ENCODE measurements at regions not wholly inside any gene's neighbourhood (a gene's known extent, or its start where the extent isn't known, plus 50 kb on each side); places are given as distances from the start of the nearest gene placed in this dataset.

DNA sequence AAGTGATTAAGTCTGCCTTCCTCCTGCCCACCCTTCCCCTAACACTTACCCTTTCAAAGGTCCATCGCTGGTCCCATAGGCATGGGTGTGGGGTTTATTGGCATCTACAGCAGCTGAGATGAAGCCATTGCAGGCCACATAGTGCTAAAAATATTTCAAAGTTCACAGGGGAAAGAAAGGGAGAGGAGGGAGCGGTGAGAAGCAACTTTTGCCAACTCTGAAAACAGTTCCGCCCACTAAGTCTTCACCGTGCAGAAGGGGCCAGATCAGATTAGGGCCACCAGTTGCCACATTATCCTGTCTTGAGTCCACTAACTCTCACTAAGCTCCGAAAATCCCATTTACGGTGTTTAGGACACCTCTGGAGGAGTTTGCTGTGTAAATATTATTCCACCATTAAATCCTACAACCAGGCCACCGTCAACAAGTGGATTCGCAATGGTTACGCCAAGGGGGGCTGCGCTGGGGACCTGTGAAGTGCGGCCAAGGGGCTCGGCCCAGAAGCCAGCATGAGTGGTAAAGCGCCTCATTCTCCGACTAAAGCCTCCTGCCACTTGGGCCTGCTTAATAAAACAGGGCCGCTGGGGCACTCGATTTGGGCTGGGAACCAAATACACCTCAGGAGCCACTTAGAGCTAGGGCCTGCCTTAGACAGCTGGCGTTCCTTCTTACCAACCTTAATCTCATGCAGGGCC, 534.9 kb downstream of the MIAT start:
- DNase-seq: no peak
- Histone ChIP-seq H3K9me3 (peaks cover 8% of the 10 kb centered on the region), H3K36me3 (no peaks in the 10 kb centered on the region), H3K4me3 (no peak overlapping the region), H3K27me3 (no peaks in the 10 kb centered on the region)

DNA sequence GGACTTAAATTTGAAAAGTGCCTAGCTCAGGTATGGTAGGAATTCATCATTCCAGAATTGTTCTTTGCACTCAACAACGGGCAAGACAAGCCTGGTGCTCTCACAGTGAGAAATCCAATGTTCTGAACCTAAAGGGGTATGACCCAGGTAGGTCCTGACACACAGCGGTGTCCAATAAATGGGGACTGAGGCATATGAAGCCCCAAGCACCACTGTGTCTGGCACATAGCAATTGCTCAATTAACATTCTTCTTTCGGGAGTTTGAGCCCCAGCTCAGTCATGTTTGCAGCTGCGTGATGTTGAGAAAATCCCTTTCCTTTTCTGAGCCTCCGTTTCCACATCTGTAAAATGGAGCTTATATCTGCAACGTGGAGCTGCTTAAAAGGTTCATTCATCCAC, 535.8 kb downstream of the MIAT start:
- no peak for DNase-seq
- Histone ChIP-seq H3K4me3 (no peak overlapping the region), H3K27me3 (no peaks in the 10 kb centered on the region), H3K9me3 (peaks cover 12% of the 10 kb centered on the region), H3K36me3 (no peaks in the 10 kb centered on the region)

DNA sequence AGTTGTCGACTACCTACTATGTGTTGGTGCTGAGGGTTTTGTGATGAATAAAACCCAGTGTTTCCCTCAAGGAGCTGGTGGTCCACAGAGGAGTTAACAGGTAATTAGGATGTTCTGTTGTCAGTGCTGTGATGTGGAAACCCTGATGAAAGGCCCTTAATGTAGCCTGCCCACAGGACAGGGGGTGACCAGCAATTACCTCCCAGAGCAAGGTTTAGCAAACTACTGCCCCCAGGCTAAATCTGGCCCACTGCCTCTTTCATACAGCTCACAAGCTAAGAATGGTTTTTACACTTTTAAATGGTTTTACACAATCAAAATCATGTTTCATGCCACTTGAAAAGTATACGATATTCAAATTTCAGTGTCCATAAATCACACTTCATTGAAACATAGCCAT, 536.2 kb downstream of the MIAT start:
- H3K4me3 ChIP-seq: no peak overlapping the region
- peaks cover 14% of the 10 kb centered on the region for H3K9me3 ChIP-seq
- H3K36me3 ChIP-seq: no peaks in the 10 kb centered on the region
- DNase-seq: no peak
- no peaks in the 10 kb centered on the region for H3K27me3 ChIP-seq

DNA sequence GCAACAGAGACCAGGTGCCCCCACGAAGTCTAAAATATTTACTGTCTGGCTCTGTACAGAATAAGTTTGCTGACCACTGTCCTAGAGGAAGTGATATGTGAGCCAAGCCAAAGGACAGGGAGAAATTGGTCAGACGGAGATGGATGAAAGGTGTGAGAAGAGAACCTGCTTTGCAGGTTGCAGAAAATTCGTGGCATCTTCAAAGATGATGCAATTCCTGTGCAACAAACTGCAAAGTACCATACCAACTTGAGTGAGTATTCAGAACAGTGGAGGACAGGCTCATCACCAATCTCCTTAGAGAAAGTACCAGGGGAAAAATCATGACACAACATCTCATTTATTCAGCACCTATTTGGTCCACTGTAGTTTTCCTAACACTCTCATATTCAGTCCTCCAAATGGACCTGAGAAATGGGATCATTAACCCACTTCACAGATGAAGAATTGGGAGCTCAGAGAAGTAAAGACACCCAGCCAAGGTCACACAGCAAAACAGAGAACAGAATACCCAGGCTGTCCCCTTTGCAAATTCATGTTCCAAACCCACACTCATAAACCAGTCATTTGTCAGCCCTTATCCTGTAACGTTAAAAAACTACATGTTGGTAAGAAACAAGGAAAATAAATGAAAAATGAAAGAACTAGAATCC, 536.8 kb downstream of the MIAT start:
- Histone ChIP-seq H3K4me3 (no peak overlapping the region), H3K9me3 (peaks cover 14% of the 10 kb centered on the region), H3K36me3 (no peaks in the 10 kb centered on the region), H3K27me3 (no peaks in the 10 kb centered on the region)
- DNase-seq: no peak

DNA sequence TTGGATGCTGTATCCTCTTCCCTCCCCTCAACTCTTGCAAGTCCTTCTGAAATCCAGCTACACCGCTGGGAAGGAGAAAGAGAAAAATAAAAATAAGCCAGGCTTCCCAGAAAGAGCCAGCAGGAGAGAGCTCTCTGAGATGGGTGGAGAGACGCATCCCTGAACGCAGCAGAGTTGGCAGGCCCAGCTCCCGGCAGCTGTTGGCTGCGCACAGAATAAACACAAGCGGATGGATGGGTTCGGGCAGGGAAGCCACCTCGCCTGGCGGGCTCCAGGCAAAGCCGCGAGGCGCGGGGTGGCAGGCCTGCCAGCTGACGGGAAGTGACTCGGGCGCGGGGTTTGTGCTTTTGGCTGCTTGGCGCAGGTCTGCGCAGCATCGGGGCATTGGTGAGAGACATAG, 537.7 kb downstream of the MIAT start:
- no peak overlapping the region for H3K4me3 ChIP-seq
- peaks cover 14% of the 10 kb centered on the region for H3K9me3 ChIP-seq
- H3K27me3 ChIP-seq: no peaks in the 10 kb centered on the region
- H3K36me3 ChIP-seq: no peaks in the 10 kb centered on the region
- peak; percentile 90 for DNase-seq

DNA sequence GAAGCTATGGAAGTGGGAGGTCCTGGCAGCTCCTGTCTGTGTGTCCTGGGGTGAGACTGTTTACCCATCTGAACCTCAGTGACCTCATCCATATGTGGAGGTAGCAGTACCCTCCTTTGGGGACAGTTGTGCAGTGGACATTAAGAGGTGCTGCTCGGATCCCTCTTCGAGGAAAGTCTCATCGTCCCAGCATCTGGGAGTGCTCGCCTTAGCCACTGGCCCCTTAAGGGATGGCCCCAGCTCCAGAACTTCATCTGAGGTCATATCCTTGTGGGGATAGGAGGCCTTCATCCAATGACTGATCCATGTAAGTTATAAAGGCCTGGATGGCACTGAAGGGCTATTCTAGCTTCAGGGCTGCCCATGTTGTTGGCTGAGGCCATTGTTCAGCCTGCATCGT, 538.1 kb downstream of the MIAT start:
- Histone ChIP-seq H3K4me3 (no peak overlapping the region), H3K27me3 (no peaks in the 10 kb centered on the region), H3K9me3 (peaks cover 14% of the 10 kb centered on the region), H3K36me3 (no peaks in the 10 kb centered on the region)
- DNase-seq: no peak

DNA sequence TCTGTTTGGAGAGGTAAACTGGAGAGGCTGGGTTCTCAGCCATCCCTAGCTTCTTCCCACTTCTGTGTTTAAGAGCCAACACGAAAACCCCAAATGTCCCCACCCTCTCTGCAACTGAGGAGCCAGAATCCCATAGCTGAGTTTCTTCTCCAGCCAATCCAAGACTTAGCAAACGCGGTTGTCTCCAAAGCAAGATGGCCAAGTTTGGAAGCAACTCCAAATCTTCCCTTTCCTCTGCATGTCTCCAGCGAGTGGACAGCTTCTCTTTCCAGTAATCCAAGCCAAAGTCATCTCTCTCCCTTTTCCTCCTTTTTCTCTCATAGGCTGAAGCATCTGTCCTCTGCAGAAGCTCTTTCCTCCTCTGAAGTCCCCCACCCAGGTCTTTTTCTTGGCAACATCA, 539.2 kb downstream of the MIAT start:
- Histone ChIP-seq H3K9me3 (peaks cover 7% of the 10 kb centered on the region), H3K27me3 (no peaks in the 10 kb centered on the region), H3K4me3 (no peak overlapping the region), H3K36me3 (no peaks in the 10 kb centered on the region)
- DNase-seq: no peak

DNA sequence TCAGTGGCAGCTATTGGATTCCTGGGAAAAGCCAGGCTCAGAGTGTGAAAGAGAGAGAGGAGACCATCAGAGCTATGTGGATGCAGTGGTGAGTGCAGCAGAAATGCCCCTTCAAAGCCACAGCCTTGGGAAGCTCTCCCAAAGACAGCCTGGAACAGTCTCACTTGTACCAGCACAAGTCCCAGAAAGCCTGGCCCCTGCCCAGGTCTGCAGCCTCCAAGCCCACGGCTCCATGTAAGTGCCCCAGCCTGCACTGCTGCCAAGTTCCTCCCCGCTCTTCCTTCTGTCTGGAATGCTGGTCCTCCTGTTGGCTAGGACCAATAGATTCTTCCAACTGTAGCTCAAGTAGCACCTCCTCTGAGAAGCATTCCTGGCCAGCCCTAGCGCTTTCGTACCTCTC, 539.7 kb downstream of the MIAT start:
- Histone ChIP-seq H3K9me3 (peaks cover 6% of the 10 kb centered on the region), H3K36me3 (no peaks in the 10 kb centered on the region), H3K27me3 (no peaks in the 10 kb centered on the region), H3K4me3 (no peak overlapping the region)
- DNase-seq: peak; percentile 26

DNA sequence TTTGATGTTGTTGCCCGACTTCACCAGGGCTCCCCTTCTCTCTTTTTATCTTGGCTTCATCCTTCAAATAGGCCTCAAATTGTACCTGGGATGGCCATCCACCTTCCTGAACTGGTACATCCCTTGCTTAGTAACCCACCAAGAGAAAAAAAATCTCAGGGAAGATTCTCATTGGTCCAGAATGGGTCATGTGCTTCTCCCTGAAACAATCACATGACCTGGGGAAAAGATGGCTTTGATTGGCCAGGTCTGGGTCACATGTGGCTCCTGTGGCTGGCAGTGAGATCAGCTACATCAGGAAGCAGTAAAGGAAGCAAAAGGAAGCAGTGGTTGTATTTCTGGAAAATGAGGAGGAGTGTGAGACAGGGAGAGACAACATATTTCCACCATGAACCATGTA, 540.2 kb downstream of the MIAT start:
- no peak for DNase-seq
- H3K27me3 ChIP-seq: no peaks in the 10 kb centered on the region
- peaks cover 6% of the 10 kb centered on the region for H3K9me3 ChIP-seq

DNA sequence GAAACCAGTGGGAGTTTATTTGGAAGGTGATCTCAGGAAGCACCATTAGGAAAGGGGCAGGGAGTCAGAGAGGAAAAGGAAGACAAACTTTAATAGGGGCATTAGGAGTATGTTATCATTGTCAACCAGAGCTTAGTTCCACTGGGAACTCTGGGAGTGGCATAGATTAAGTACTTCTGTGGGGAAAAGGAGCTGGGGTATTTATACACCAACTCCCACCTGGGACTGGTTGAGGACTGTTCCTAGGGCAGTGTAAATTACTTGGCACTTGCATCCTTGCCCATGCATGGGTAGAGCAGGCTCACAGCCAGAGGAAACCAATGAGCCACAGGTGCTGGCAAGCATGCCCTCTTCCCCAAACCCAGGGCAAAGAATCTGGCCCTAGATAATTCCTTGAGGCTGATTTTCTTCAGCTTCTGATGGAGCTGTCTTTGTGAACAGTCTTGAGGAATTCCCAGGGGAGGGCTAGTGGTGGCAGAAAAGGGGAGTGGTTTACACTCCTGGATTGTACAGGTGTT, 541.2 kb downstream of the MIAT start:
- peak; percentile 37 for DNase-seq
- peaks cover 6% of the 10 kb centered on the region for H3K9me3 ChIP-seq
- no peak overlapping the region for H3K4me3 ChIP-seq
- no peaks in the 10 kb centered on the region for H3K36me3 ChIP-seq
- H3K27me3 ChIP-seq: no peaks in the 10 kb centered on the region

More for the DNA sequence above, 540.2 kb downstream of the MIAT start:
- H3K4me3 ChIP-seq: no peak overlapping the region
- no peaks in the 10 kb centered on the region for H3K36me3 ChIP-seq

DNA sequence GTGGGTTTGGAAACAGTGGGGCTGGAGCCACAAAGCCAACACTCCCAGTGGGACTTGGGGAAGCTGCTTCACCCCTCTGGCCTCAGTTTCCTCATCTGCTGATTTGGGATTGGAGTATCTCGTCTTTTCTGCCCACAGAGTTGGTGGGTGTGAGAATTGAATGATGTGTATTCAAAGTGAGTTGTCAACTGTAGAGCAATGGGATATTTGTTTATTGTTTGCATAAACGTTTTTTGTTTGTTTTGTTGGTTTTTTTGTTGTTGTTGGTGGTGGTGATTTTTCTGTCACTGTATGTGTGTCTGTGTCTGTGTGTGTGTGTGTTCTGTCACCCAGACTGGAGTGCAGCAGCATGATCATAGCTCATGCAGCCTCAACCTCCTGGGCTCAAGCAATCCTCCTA, 542.0 kb downstream of the MIAT start:
- Histone ChIP-seq H3K36me3 (no peaks in the 10 kb centered on the region), H3K27me3 (no peaks in the 10 kb centered on the region), H3K9me3 (peaks cover 6% of the 10 kb centered on the region), H3K4me3 (no peak overlapping the region)
- no peak for DNase-seq

DNA sequence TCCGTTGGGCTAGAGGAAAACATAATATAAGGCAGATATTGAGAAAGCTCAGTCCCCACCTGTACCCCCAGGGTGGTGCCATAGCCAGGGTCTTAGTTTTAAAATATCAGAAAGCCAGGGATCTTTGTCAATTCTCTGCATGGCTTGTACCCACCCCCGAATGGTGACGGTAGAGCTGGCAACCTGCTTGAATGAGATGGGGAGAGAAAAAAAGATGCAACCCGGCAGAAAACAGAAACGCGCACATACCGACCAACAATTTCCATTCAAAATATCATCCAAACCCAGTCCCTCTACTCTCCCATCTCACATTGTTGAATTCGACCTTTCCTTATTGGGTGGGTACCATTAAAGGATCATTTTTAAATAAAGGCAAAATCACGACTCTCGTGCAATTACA, 543.9 kb downstream of the MIAT start:
- H3K36me3 ChIP-seq: no peaks in the 10 kb centered on the region
- no peak overlapping the region for H3K4me3 ChIP-seq
- H3K27me3 ChIP-seq: no peaks in the 10 kb centered on the region
- DNase-seq: no peak
- H3K9me3 ChIP-seq: peaks cover 6% of the 10 kb centered on the region

DNA sequence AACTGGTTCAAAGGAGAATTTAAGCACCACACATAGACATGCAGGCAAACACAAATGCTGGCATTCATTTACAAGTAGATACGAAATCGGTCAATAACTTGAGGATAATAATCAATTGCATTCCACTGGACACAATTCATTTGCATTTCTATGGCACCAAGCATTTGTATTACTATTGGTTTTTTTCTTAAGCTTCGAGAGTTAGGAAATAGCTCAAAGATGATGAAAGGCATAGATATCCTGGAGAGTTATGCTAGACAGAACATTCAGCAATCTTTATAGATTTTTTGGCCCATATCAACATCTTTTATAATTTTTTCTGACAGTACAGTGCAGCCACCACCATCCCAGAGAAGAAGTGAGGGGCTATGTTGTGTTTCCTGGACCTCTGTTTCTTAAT, 544.4 kb downstream of the MIAT start:
- no peaks in the 10 kb centered on the region for H3K36me3 ChIP-seq
- H3K27me3 ChIP-seq: no peaks in the 10 kb centered on the region
- no peak for DNase-seq

DNA sequence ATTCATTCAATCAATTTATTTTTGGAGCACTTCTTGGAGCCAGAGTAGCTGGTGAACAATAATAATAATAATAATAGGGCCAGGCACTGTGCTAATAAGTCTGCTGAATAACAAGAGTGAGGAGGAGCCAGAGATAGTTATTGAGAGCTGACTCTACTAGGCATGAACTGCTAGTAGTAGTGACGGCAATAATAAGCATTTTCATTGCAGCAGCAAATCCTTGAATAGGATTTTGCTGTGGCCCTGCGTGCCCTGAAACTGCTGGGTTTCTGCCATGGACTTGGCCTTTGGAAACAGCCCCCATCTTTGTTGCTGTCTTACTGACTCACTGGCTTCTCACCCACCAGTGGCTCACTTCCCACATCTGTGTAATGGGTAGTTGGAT, 545.9 kb downstream of the MIAT start:
- no peak for DNase-seq
- Histone ChIP-seq H3K36me3 (no peaks in the 10 kb centered on the region), H3K9me3 (peaks cover 2% of the 10 kb centered on the region; the same call in 1 of the 2 replicates), H3K4me3 (no peak overlapping the region), H3K27me3 (no peaks in the 10 kb centered on the region)

More for the DNA sequence above, 544.4 kb downstream of the MIAT start:
- H3K9me3 ChIP-seq: peaks cover 6% of the 10 kb centered on the region
- no peak overlapping the region for H3K4me3 ChIP-seq

DNA sequence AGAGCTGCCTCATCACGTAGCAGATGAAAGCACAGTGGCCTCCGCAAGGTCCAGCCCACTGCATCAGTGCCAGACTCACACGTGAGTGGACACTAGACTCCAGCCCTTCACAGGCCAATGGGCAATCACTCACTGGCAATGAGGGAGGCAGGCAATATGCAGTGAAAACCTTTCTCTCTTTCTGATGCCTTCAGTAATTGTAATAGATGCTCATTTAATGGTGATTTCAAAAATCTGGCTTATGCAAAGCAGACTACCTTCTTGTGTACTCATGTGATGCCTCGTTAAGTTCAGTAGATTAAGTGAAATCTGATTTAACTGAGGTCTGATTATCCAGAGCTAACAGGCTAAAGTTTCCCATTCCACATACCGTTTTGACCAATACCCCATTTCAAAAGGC, 546.9 kb downstream of the MIAT start:
- Histone ChIP-seq H3K9me3 (no peaks in the 10 kb centered on the region), H3K27me3 (no peaks in the 10 kb centered on the region), H3K36me3 (no peaks in the 10 kb centered on the region), H3K4me3 (no peak overlapping the region)
- no peak for DNase-seq

DNA sequence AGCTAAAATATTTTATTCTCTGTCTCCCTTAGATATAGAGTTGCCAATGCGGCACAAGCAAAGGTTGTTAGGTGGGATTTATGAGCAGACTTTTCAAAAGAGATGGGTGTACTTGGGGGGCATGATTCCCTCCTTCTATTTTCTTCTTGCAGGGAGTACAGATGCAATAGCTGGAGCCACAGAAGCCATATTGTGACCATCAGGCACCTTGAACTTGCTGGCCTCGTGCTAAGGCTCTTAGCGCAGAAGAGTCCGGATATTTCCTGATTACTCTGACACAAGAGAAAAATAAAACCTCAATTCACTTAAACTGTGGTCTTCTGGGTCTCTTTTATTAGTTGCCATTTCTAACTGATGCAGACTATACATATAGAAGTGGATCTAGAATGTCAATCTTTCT, 547.4 kb downstream of the MIAT start:
- no peak for DNase-seq
- Histone ChIP-seq H3K9me3 (no peaks in the 10 kb centered on the region), H3K27me3 (no peaks in the 10 kb centered on the region), H3K4me3 (no peak overlapping the region), H3K36me3 (no peaks in the 10 kb centered on the region)

DNA sequence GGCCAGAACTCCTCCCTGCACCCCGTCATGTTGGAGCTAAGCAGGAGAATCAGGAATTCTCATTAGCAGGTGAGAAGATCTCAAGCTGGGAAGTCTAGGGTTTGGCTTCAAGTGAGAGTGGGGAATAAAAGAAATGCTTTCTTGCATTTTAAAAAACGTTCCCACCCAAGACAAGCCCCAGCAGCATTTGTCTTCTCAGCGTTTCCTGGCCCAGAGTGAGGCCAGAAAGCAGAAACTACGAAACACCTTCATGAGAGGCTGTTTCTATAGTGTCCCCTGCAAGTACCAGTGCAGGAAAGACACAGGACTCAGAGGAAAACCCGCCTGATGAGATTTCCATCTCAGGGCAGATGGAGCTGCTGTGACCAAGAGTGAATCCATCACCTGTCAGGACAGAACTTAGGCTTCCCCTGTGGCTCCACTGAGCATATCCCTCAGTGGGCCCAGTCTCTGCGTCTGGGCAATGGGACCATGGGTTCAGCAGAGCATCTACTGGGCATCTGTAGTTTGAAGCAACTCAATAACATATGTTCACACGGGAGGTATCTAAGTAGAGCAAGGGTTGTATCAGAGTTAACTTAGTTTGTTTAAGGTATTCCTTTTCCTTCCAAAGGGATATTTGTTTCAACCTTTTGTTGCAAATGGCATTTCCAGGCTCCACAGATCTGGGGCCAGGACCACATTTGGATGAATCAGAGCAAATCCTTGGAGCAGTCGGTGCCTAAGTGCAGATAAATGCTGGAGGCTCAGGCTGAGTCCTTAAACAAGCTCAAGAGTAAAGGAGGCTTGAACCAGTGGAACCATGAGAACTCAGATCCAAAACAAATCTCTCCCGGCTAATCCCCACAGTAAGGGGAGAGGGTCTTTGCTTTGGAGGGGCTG, 548.3 kb downstream of the MIAT start:
- Histone ChIP-seq H3K4me3 (no peak overlapping the region), H3K27me3 (no peaks in the 10 kb centered on the region), H3K36me3 (no peaks in the 10 kb centered on the region), H3K9me3 (no peaks in the 10 kb centered on the region)
- no peak for DNase-seq

Measured in MG63 (cell line).